ENCODE measurements at regions not wholly inside any gene's neighbourhood (a gene's known extent, or its start where the extent isn't known, plus 50 kb on each side); places are given as distances from the start of the nearest gene placed in this dataset.
"Not testable (repeated sequence)": the region's sequence is repeated elsewhere in the genome, so short reads cannot be mapped to it uniquely, and the experiment has no call there.

DNA sequence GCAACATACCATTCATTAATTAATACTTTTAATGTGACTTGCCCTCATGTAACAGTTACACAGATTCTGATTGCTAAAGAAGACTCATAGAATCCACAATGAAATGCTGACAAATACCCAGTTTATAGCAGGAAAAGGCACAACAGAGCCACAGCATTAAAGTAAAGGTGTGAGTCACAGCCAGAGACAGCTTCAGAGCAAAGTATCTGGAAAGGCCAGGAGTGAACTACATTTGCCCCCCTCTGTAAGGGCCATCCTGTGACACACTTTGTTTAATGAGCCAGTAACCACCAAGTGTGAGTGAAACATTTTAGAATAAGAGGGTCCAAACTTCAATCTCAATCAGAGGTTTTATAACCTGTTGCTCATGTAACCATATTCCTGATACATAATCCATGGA is 133.8 kb upstream of the TACR3 start:
- no peak for DNase-seq (ENCODE audit: low spot score in 2 of 2)
- no peaks in the 10 kb centered on the region for H3K36me3 Mint-ChIP-seq (ENCODE audit: insufficient read depth)
- no peaks in the 10 kb centered on the region for H3K27me3 Mint-ChIP-seq
- no peak overlapping the region for H3K27ac Mint-ChIP-seq (ENCODE audit: low read depth)
- H3K4me1 Mint-ChIP-seq = no peaks in the 10 kb centered on the region
- H3K4me3 Mint-ChIP-seq = no peak overlapping the region
- no peaks in the 10 kb centered on the region for H3K9me3 Mint-ChIP-seq
- ATAC-seq (replicated peaks; ENCODE audit: extremely low read depth, poor library complexity, severe bottlenecking) = no peak

DNA sequence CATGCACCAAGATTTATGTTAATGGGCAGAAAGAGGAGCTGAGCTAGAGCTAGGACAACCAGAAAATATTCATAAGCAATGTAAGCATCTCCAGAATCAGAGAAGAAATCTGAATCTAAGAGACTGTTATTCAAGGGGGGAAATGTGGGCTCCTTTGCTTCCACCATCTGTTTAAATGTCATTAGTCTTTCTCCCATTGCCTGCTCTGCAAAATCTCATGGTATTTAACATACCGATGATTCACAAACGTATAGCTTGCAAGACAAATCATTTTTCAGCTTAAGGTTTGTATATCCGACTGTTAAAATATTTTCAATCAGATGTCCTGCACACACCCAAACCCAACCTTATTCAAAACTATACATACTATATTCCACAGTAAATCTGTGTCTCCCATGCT is 133.4 kb upstream of the TACR3 start:
- Mint-ChIP-seq H3K27ac (ENCODE audit: low read depth) (no peak overlapping the region), H3K36me3 (ENCODE audit: insufficient read depth) (no peaks in the 10 kb centered on the region), H3K4me3 (no peak overlapping the region), H3K9me3 (no peaks in the 10 kb centered on the region), H3K27me3 (no peaks in the 10 kb centered on the region), H3K4me1 (no peaks in the 10 kb centered on the region)
- ATAC-seq (replicated peaks; ENCODE audit: extremely low read depth, poor library complexity, severe bottlenecking) (no peak), DNase-seq (ENCODE audit: low spot score in 2 of 2) (no peak)

DNA sequence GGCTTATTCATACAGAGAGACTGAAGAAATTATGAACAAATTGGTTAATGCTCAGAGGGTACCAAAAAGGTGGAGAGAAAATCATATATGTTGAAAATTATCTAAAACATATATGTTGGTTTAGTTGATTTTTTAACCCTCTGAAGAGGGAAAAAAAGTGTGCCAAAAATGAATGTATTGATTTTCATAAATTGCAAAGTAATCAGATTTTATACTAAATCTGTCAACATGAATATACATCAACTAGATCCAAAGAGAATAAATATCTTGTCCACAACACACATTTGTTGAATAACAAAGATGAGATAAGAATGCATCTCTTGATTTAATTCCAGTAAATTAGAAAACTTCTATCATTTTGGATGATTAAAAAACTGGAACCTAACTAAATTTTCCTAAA is 125.3 kb upstream of the TACR3 start:
- Mint-ChIP-seq H3K27ac (ENCODE audit: low read depth) (no peak overlapping the region), H3K36me3 (ENCODE audit: insufficient read depth) (peaks cover 1% of the 10 kb centered on the region), H3K27me3 (no peaks in the 10 kb centered on the region), H3K4me3 (no peak overlapping the region), H3K4me1 (no peaks in the 10 kb centered on the region), H3K9me3 (peaks cover 18% of the 10 kb centered on the region)
- no peak for ATAC-seq (replicated peaks; ENCODE audit: extremely low read depth, poor library complexity, severe bottlenecking)
- DNase-seq (ENCODE audit: low spot score in 2 of 2) = no peak

DNA sequence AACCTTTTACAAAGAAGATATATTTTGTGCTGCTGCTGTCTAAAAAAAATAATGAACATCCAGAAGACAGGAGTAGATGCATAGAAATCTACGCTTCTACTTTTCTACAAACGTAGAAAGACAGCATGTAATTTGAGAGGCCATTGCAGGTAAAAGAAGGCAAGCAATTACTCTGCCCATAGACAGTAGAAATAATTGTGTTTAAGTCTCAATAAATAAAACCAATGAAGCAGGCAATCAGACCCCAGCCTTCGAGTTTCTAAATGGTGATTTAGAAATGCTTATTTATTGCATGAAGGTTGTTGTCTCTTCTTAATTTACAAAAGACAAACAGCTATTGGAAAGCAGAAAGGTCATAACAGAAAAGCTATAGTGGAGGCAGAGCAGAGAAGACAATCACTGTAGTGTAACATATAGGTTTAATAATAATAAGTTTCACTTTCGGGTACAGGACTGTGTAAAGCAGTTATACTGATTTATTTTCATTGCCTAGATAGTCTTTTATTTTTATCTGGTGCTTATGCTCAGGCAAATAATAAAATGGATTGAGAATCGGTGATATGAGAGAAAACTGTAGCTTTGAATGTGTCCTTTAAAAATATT is 123.0 kb upstream of the TACR3 start:
- H3K27ac Mint-ChIP-seq (ENCODE audit: low read depth) = no peak overlapping the region
- H3K9me3 Mint-ChIP-seq = peaks cover 14% of the 10 kb centered on the region
- H3K36me3 Mint-ChIP-seq (ENCODE audit: insufficient read depth) = peaks cover 1% of the 10 kb centered on the region
- no peaks in the 10 kb centered on the region for H3K4me1 Mint-ChIP-seq
- ATAC-seq (replicated peaks; ENCODE audit: extremely low read depth, poor library complexity, severe bottlenecking) = no peak
- DNase-seq (ENCODE audit: low spot score in 2 of 2) = no peak
- no peaks in the 10 kb centered on the region for H3K27me3 Mint-ChIP-seq
- no peak overlapping the region for H3K4me3 Mint-ChIP-seq

DNA sequence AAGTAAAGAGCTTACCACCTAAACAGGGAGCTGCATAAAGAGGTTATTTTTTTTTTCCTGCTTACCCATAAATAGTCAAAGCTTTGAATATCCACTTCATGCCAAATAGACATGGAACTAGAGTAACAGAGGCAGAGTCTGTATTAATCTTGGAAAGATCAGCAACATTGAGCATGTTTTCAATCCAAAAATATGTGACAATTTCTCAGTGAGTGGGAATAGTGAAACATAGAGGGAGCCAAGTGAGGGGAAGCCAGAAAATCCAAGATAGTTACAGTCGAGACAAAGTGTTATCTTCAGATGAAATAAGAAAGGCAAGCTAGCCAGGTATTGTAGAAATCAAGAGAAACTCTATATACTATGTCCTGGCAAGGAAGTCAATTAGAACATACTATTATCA is 122.3 kb upstream of the TACR3 start:
- H3K36me3 Mint-ChIP-seq (ENCODE audit: insufficient read depth) = peaks cover 1% of the 10 kb centered on the region
- peaks cover 10% of the 10 kb centered on the region for H3K9me3 Mint-ChIP-seq
- DNase-seq (ENCODE audit: low spot score in 2 of 2) (no peak), ATAC-seq (replicated peaks; ENCODE audit: extremely low read depth, poor library complexity, severe bottlenecking) (no peak)
- H3K4me3 Mint-ChIP-seq = no peak overlapping the region
- H3K4me1 Mint-ChIP-seq = no peaks in the 10 kb centered on the region
- no peak overlapping the region for H3K27ac Mint-ChIP-seq (ENCODE audit: low read depth)
- H3K27me3 Mint-ChIP-seq = no peaks in the 10 kb centered on the region

DNA sequence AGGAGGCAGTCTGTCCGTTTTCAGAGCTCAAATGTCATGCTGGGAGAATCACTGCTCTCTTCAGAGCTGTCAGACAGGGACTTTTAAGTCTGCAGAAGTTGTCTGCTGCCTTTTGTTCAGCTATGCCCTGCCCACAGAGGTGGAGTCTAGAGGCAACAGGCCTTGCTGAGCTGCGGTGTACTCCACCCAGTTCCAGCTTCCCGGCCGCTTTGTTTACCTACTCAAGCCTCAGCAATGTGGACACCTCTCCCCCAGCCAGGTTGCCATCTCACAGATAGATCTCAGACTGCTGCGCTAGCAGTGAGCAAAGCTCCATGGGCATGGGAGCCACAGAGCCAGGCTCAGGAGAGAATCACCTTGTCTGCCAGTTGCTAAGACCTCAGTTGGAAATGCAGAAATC is 90.5 kb upstream of the TACR3 start:
- not testable (repeated sequence) for H3K27ac Mint-ChIP-seq (ENCODE audit: low read depth); DNase-seq (ENCODE audit: low spot score in 2 of 2); ATAC-seq (replicated peaks; ENCODE audit: extremely low read depth, poor library complexity, severe bottlenecking); H3K27me3 Mint-ChIP-seq; H3K4me3 Mint-ChIP-seq; H3K36me3 Mint-ChIP-seq (ENCODE audit: insufficient read depth); H3K4me1 Mint-ChIP-seq
- peaks cover 21% of the 10 kb centered on the region for H3K9me3 Mint-ChIP-seq

DNA sequence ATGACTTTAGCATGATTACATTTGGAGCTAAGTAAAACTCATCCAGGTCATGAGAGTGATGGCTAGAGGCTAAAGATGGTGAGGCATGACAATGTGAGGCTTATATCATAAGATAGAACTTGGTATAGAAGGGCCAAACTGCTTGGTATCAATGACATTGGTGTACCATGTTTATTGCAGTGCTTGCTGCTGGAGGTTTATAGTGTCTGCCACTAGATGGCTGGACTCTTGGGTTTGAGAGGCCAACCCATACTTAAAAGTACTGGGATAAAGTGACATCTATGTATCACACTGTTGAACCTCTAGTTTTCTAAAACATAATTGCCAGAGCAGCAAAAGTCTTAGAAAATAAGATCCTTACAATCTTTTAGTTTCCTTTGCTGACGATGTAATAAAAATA is 83.0 kb upstream of the TACR3 start:
- H3K4me1 Mint-ChIP-seq = no peaks in the 10 kb centered on the region
- no peak for ATAC-seq (replicated peaks; ENCODE audit: extremely low read depth, poor library complexity, severe bottlenecking)
- peaks cover 1% of the 10 kb centered on the region for H3K9me3 Mint-ChIP-seq
- no peak for DNase-seq (ENCODE audit: low spot score in 2 of 2)
- peaks cover 2% of the 10 kb centered on the region for H3K36me3 Mint-ChIP-seq (ENCODE audit: insufficient read depth)
- H3K27ac Mint-ChIP-seq (ENCODE audit: low read depth) = no peak overlapping the region
- no peaks in the 10 kb centered on the region for H3K27me3 Mint-ChIP-seq
- no peak overlapping the region for H3K4me3 Mint-ChIP-seq

DNA sequence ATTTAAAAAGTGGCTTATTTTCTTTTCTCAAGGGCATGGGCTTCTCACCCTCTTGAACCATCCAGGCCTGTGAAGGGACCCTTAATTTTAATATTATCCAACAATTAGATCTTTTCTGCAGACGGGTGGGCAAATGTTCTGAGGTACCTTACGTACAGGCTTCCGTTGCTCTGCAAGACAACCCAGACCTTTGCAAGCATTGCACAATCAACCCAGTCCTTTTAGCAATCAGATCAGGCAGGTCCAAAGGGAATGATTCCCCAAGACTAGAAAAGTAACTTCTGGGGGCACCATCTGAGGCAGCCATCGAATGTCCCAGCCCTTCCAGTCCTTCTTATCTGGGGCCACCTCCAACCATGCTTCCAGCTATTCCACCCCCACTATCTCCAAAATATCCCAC is 67.3 kb upstream of the TACR3 start:
- Mint-ChIP-seq H3K36me3 (ENCODE audit: insufficient read depth) (no peaks in the 10 kb centered on the region), H3K27ac (ENCODE audit: low read depth) (no peak overlapping the region), H3K9me3 (peaks cover 16% of the 10 kb centered on the region), H3K27me3 (no peaks in the 10 kb centered on the region), H3K4me1 (no peaks in the 10 kb centered on the region), H3K4me3 (no peak overlapping the region)
- ATAC-seq (replicated peaks; ENCODE audit: extremely low read depth, poor library complexity, severe bottlenecking) (no peak), DNase-seq (ENCODE audit: low spot score in 2 of 2) (no peak)

DNA sequence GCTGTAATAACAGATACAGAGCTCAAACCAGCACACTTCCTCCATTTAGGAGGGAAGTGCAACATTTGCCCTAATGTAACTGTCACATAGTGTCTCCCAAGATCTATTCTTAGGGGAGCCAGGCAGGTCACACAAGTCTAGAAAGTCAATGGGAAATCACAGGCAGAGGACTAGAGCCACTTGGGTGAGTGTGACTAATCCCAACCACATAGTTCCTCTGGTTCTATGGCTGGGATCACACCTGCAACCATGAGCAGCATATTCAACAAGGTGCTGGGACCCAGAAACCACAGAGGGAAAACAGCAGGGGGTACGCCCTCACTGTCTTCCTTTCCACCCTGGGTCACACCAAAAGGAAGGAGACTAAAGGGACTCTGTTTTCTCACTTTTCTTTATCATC is 66.8 kb upstream of the TACR3 start:
- ATAC-seq (replicated peaks; ENCODE audit: extremely low read depth, poor library complexity, severe bottlenecking) = no peak

DNA sequence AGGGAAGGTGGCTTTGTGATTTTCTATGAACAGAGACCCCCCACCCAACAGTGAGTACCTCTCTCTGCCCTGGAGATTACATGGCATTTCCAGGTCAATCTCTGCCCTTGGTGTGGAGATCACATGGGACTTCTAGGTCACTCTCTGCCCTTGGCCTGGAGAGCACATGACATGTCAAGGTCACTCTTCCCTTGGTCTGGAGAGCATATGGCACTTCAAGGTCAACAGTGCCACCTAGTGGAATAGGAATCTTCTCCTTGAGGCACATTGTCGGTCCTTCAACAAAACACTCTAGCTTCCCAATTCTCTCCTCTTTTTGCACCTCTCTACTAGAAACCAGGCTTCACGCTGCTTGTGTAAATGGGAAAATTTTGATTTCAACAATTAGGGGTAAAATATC is 66.2 kb upstream of the TACR3 start:
- peaks cover 16% of the 10 kb centered on the region for H3K9me3 Mint-ChIP-seq
- H3K36me3 Mint-ChIP-seq (ENCODE audit: insufficient read depth) = no peaks in the 10 kb centered on the region
- DNase-seq (ENCODE audit: low spot score in 2 of 2) (no peak), ATAC-seq (replicated peaks; ENCODE audit: extremely low read depth, poor library complexity, severe bottlenecking) (no peak)
- H3K27ac Mint-ChIP-seq (ENCODE audit: low read depth) = no peak overlapping the region
- H3K4me1 Mint-ChIP-seq = no peaks in the 10 kb centered on the region
- H3K27me3 Mint-ChIP-seq = no peaks in the 10 kb centered on the region
- H3K4me3 Mint-ChIP-seq = no peak overlapping the region

More for the DNA sequence above, 66.8 kb upstream of the TACR3 start:
- Mint-ChIP-seq H3K4me1 (no peaks in the 10 kb centered on the region), H3K27ac (ENCODE audit: low read depth) (no peak overlapping the region), H3K27me3 (no peaks in the 10 kb centered on the region), H3K36me3 (ENCODE audit: insufficient read depth) (no peaks in the 10 kb centered on the region), H3K4me3 (no peak overlapping the region), H3K9me3 (peaks cover 16% of the 10 kb centered on the region)
- DNase-seq (ENCODE audit: low spot score in 2 of 2) = no peak

DNA sequence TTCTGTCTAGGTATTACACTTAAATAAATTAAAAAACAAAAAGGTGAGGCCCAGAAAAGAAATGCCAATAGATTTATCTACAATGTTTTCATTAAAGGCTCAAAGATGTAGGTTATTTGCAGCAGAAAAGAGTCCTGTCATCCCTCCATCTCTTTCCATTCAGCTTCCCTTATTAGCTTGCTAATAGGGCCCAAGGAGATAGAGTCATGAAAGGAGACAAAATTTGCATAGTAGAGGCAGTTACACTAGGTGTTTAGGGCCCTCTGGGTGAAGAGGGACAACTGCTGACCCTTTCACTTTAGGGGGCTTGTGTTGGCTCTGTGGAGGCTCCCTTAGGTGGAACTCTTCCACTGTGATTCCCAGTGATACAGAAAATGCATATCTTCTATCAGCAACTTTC is 58.4 kb upstream of the TACR3 start:
- no peak for ATAC-seq (replicated peaks; ENCODE audit: extremely low read depth, poor library complexity, severe bottlenecking)
- Mint-ChIP-seq H3K36me3 (ENCODE audit: insufficient read depth) (no peaks in the 10 kb centered on the region), H3K27me3 (no peaks in the 10 kb centered on the region), H3K27ac (ENCODE audit: low read depth) (no peak overlapping the region), H3K9me3 (no peaks in the 10 kb centered on the region), H3K4me3 (no peak overlapping the region), H3K4me1 (no peaks in the 10 kb centered on the region)
- DNase-seq (ENCODE audit: low spot score in 2 of 2) = no peak

DNA sequence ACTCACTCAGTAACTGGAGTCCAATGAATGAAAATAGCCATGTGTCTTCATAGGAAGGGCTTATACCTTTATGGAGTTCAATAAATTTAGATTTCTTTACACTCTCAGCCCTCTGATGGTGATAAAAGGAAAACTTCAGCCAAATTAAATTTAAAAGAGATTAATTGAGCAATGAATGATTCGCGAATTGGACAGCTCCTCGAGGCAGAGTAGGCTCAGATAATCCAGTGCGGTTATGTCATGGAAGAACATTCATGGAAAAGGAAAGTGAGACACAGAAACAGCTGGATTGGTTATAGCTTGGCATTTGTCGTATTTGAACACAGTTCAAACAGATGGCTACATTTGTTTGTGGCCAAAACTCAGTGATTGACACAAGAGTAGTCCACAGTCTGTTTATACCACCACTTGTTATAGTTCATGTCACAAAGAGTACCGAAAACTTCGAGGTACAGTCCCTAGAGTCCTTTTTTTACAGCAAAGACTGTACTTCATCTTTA is 54.6 kb upstream of the TACR3 start:
- Mint-ChIP-seq H3K9me3 (no peaks in the 10 kb centered on the region), H3K4me3 (no peak overlapping the region), H3K27me3 (no peaks in the 10 kb centered on the region), H3K4me1 (no peaks in the 10 kb centered on the region), H3K27ac (ENCODE audit: low read depth) (no peak overlapping the region), H3K36me3 (ENCODE audit: insufficient read depth) (no peaks in the 10 kb centered on the region)
- no peak for ATAC-seq (replicated peaks; ENCODE audit: extremely low read depth, poor library complexity, severe bottlenecking)
- DNase-seq (ENCODE audit: low spot score in 2 of 2) = no peak

DNA sequence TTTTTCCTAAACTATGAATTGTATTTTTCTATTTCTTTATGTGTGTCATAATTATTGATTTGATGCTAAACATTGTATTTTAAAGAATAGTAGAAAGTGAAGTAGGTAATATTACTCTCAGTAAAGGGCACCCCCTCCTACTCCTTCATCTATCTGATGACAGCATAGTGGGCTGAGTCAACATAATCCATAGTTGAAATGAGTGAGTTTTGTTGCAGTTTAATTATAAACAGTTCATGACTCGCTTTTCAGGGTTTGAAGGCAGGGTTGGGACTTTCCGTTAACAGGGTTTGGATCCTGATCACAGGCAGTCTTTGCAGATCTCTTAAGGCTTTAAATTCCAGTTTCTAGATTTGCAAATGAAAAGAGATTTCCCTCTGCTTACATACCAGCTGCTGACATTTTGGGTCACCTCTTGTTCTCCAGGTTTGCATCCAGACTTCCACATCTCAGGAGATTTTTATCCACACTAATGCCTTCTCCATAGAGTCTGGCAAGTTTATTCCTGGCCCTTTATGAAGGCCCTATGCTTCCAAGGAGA is 54.0 kb upstream of the TACR3 start:
- ATAC-seq (replicated peaks; ENCODE audit: extremely low read depth, poor library complexity, severe bottlenecking) = no peak
- H3K36me3 Mint-ChIP-seq (ENCODE audit: insufficient read depth) = no peaks in the 10 kb centered on the region
- H3K27me3 Mint-ChIP-seq = no peaks in the 10 kb centered on the region
- no peak for DNase-seq (ENCODE audit: low spot score in 2 of 2)
- no peaks in the 10 kb centered on the region for H3K4me1 Mint-ChIP-seq
- H3K27ac Mint-ChIP-seq (ENCODE audit: low read depth) = no peak overlapping the region
- H3K9me3 Mint-ChIP-seq = no peaks in the 10 kb centered on the region
- H3K4me3 Mint-ChIP-seq = no peak overlapping the region
